ENCODE measurements at regions not wholly inside any gene's neighbourhood (a gene's known extent, or its start where the extent isn't known, plus 50 kb on each side); places are given as distances from the start of the nearest gene placed in this dataset.

- TF ChIP-seq, protein P1, sequence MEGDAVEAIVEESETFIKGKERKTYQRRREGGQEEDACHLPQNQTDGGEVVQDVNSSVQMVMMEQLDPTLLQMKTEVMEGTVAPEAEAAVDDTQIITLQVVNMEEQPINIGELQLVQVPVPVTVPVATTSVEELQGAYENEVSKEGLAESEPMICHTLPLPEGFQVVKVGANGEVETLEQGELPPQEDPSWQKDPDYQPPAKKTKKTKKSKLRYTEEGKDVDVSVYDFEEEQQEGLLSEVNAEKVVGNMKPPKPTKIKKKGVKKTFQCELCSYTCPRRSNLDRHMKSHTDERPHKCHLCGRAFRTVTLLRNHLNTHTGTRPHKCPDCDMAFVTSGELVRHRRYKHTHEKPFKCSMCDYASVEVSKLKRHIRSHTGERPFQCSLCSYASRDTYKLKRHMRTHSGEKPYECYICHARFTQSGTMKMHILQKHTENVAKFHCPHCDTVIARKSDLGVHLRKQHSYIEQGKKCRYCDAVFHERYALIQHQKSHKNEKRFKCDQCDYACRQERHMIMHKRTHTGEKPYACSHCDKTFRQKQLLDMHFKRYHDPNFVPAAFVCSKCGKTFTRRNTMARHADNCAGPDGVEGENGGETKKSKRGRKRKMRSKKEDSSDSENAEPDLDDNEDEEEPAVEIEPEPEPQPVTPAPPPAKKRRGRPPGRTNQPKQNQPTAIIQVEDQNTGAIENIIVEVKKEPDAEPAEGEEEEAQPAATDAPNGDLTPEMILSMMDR (IDR thresholded peaks at IDR 0.05) = no peak
- TF ChIP-seq POLR2A (IDR thresholded peaks at IDR 0.05) = no peak
These were observed 126.9 kb upstream of the RAP1B start for GRCh38 chr12:68483592-68484383.
